Panc1 (cell line): ENCODE measurements at regions not wholly inside any gene's neighbourhood (a gene's known extent, or its start where the extent isn't known, plus 50 kb on each side); places are given as distances from the start of the nearest gene placed in this dataset.

Experiments used
- ATAC-seq: fragments of 200-7000 bp; cut with Tn5 transposase; 2 replicates; pipeline ENCODE4 v1.9.1; 2020; ENCODE audit warnings: mild to moderate bottlenecking, moderate library complexity
- BruUV-seq: library from RNA; stranded (reverse); fragments of 400-500 nt; replicated peaks from 2 replicates; lab custom pipeline; 2021; lab: Mats Ljungman, UMichigan
- CTCF ChIA-PET: fragments of 300-600 bp; sonication (Branson Sonifier 250); formaldehyde crosslinking; loops from one replicate; lab custom pipeline; 2022; ENCODE audit warnings: antibody characterized with exemption; lab: Charles Lee
- POLR2A ChIA-PET: fragments of 300-600 bp; sonication (Branson Sonifier 250); formaldehyde crosslinking; loops from one replicate; lab custom pipeline; 2022; ENCODE audit warnings: antibody characterized with exemption; lab: Charles Lee
- DNase-seq: peaks from one replicate; pipeline ENCODE4 v3.0.0-alpha.2; 2010; ENCODE audit warnings: low read depth, low spot score
- H3K27ac ChIP-seq: 2 replicates; pipeline ENCODE4 v1.5.1; 2011; ENCODE audit warnings: mild to moderate bottlenecking, low read length, inconsistent platforms
- H3K27me3 ChIP-seq: fragments of 200-500 bp; sonication (Bioruptor generic); 2 replicates; pipeline ENCODE4 v1.6.0; 2014; ENCODE audit warnings: low read length, inconsistent platforms; ENCODE audit not compliant: control insufficient read depth, insufficient read depth
- H3K36me3 ChIP-seq: fragments of 200-500 bp; sonication (Bioruptor generic); 2 replicates; pipeline ENCODE4 v1.5.1; 2014; ENCODE audit warnings: inconsistent platforms, mild to moderate bottlenecking, low read length, moderate library complexity; ENCODE audit not compliant: control insufficient read depth, insufficient read depth
- H3K4me1 ChIP-seq: 2 replicates; pipeline ENCODE4 v1.5.1; 2011; ENCODE audit warnings: inconsistent platforms, mild to moderate bottlenecking, low read length, moderate library complexity; ENCODE audit not compliant: control insufficient read depth, insufficient read depth
- H3K4me3 ChIP-seq, 2 experiments: 2 replicates each; pipeline ENCODE4 v1.5.1; 2011 to 2012; ENCODE audit warnings: low read depth in 2 of 2, low read length in 2 of 2, mild to moderate bottlenecking in 2 of 2, inconsistent platforms in 1 of 2, moderate library complexity in 1 of 2
- H3K9me3 ChIP-seq: fragments of 200-500 bp; sonication (Bioruptor generic); 2 replicates; pipeline ENCODE4 v1.5.1; 2014; ENCODE audit warnings: low read depth, mild to moderate bottlenecking, inconsistent platforms, low read length, moderate library complexity; ENCODE audit not compliant: control insufficient read depth, insufficient read depth
- CTCF ChIP-seq: fragments of 450-650 bp; IDR thresholded peaks from 2 replicates; pipeline ENCODE4 v1.5.1; 2017; ENCODE audit warnings: mild to moderate bottlenecking
- POLR2AphosphoS5 ChIP-seq: IDR thresholded peaks from 2 replicates; pipeline ENCODE4 v1.6.1; 2012; ENCODE audit warnings: mild to moderate bottlenecking, low read depth, low read length, moderate library complexity
- REST ChIP-seq, 2 experiments: IDR thresholded peaks; 2 replicates each; pipeline ENCODE4 v1.6.1; 2011 to 2012; ENCODE audit warnings: low read depth in 2 of 2, control low read depth in 1 of 2, low read length in 1 of 2, mild to moderate bottlenecking in 1 of 2, moderate library complexity in 1 of 2; ENCODE audit not compliant: insufficient read depth in 1 of 2
- SIN3A ChIP-seq: IDR thresholded peaks from 2 replicates; pipeline ENCODE4 v1.6.1; 2012; ENCODE audit warnings: low read depth, mild to moderate bottlenecking, low read length, moderate library complexity, borderline replicate concordance; ENCODE audit not compliant: insufficient read depth
- TCF7L2 ChIP-seq: IDR thresholded peaks from 2 replicates; pipeline ENCODE4 v1.6.1; 2011; ENCODE audit warnings: mild to moderate bottlenecking, low read depth, low read length, inconsistent platforms
- in situ Hi-C: cut with HindIII; loops from 2 replicates; pipeline ENCODE4 v1.10.0; 2016; ENCODE audit warnings: low sequenced_read_pairs, low pct_unique_long_range_greater_than_20kb
- intact Hi-C: fragments of 100-400 bp; cut with micrococcal nuclease; formaldehyde crosslinking; loops from one replicate; pipeline ENCODE4 v1.10.0; 2022; ENCODE audit not compliant: unreplicated experiment

- POLR2A ChIA-PET: no interaction called here
- H3K27me3 ChIP-seq: no peaks in the 10 kb centered on the region
- TF ChIP-seq REST (IDR thresholded peaks at IDR 0.05; ENCODE audit: insufficient read depth in 1 of 2, low read depth in 2 of 2, low read length in 1 of 2): no peak
- no peak for TF ChIP-seq TCF7L2
- no peak for TF ChIP-seq POLR2AphosphoS5
- TF ChIP-seq CTCF: no peak
- TF ChIP-seq SIN3A: no peak
- CTCF ChIA-PET: no interaction called here
- peaks cover 23% of the 10 kb centered on the region for H3K4me1 ChIP-seq
- no peak for DNase-seq
- peak overlapping the region in 1 of 2 experiments; percentile 21; a peak in 1 of 4 replicates for H3K4me3 ChIP-seq
- in situ Hi-C loops: no loop called here
- no peaks in the 10 kb centered on the region for H3K9me3 ChIP-seq
- no peaks in the 10 kb centered on the region for H3K36me3 ChIP-seq
- intact Hi-C loops: no loop called here
- H3K27ac ChIP-seq: peak overlapping the region; percentile 80
- ATAC-seq: peak; percentile 75
- no TSS peak for BruUV-seq
Measured at GRCh38 chr13:50152655-50153309, 137.5 kb downstream of the KCNRG start.

- ATAC-seq (no peak), DNase-seq (no peak)
- Histone ChIP-seq H3K27ac (peak overlapping the region; percentile 80), H3K36me3 (no peaks in the 10 kb centered on the region), H3K27me3 (no peaks in the 10 kb centered on the region), H3K9me3 (no peaks in the 10 kb centered on the region), H3K4me1 (peaks cover 23% of the 10 kb centered on the region), H3K4me3 (no peak overlapping the region)
- no TSS peak for BruUV-seq
- ChIA-PET CTCF (no interaction called here), POLR2A (no interaction called here)
- TF ChIP-seq CTCF (no peak), REST (IDR thresholded peaks at IDR 0.05; ENCODE audit: insufficient read depth in 1 of 2, low read depth in 2 of 2, low read length in 1 of 2) (no peak), TCF7L2 (no peak), SIN3A (no peak), POLR2AphosphoS5 (no peak)
- in situ Hi-C loops: no loop called here
- intact Hi-C loops: no loop called here
Measured at GRCh38 chr13:50153401-50153800, 138.2 kb downstream of the KCNRG start.
